AG09319 (cell line): ENCODE measurements at regions not wholly inside any gene's neighbourhood (a gene's known extent, or its start where the extent isn't known, plus 50 kb on each side); places are given as distances from the start of the nearest gene placed in this dataset.

Experiments
- DNase-seq: peaks from one replicate; pipeline ENCODE4 v3.0.0-alpha.2; 2010; ENCODE audit warnings: low read depth; ENCODE audit errors: extremely low read depth
- TF ChIP-seq, protein P1 (sequence below): IDR thresholded peaks from 2 replicates; pipeline ENCODE4 v1.5.1; 2011; ENCODE audit warnings: low read depth, mild to moderate bottlenecking, inconsistent platforms, low read length, moderate library complexity

DNA sequence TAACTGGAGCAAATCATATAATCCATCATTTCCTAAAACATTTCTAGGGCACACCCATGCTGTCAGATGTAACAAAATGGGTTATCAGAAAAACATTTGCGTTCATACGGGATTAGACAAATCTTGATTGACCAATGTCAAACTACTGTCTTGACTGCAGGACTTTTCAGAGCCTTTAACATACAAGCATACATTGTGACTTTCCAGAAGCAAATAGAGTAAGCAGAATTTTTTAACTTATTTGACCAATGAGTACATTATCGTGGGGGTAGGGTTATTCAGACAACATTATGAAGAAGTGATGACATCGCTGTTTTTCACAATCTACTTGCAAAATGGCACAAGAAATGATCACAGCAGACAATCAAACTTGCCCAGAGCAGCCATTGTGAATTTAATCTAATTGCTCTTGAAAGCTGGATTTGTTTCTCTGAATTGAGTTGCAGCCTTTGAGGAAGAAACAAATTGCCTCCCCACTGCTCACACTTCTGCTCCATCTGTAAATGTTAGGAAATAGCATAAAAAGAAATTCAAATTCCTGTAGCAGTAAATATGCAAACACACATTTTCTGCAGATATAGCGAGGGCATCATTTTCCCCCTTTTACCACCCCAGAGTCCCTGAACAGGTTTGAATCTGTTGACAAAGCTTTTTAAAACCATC lies 133.0 kb upstream of the DOK5 start:
- TF ChIP-seq, protein P1, sequence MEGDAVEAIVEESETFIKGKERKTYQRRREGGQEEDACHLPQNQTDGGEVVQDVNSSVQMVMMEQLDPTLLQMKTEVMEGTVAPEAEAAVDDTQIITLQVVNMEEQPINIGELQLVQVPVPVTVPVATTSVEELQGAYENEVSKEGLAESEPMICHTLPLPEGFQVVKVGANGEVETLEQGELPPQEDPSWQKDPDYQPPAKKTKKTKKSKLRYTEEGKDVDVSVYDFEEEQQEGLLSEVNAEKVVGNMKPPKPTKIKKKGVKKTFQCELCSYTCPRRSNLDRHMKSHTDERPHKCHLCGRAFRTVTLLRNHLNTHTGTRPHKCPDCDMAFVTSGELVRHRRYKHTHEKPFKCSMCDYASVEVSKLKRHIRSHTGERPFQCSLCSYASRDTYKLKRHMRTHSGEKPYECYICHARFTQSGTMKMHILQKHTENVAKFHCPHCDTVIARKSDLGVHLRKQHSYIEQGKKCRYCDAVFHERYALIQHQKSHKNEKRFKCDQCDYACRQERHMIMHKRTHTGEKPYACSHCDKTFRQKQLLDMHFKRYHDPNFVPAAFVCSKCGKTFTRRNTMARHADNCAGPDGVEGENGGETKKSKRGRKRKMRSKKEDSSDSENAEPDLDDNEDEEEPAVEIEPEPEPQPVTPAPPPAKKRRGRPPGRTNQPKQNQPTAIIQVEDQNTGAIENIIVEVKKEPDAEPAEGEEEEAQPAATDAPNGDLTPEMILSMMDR, result no peak
- DNase-seq, result no peak

DNA sequence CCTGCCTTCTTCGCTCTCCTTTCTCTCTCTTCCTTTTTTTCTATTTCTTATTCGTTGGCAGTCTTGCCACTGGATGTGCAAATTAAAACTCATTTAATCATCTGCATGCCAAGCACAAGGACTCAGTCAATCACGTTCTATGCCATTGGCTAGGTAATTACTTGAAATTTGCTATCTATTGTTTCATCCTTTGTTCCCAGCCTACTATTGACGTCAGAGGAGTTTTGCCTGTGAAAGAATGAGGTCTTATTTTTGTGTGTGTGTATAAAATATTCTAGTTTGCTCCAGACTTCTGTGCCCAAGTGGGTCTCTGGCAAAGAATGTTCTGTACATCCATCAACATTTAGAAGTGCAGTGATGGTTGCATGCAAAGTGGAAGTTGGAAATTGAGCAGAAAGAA lies 132.3 kb upstream of the DOK5 start:
- no peak for DNase-seq

DNA sequence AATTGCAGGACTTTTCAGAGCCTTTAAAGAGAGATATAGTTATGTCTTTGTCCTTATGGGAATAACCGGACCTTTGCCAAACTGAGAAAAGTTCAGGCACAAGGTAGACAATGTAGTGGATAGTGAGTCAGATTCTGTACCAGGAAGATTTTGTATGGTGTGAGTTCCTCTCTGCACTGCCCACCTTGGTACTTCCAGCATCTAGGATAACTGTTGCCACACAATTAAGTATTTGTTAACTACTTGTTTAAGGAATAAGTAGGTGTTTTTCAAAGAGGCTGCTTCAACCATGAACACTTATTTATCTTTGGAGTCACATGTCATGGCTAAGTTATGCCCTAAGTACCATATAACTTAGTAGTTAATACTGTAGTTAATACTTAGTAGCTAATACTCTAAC lies 131.8 kb upstream of the DOK5 start:
- DNase-seq, result no peak
- TF ChIP-seq, protein P1, result no peak

More for the DNA sequence above, 132.3 kb upstream of the DOK5 start:
- TF ChIP-seq, protein P1, result no peak

DNA sequence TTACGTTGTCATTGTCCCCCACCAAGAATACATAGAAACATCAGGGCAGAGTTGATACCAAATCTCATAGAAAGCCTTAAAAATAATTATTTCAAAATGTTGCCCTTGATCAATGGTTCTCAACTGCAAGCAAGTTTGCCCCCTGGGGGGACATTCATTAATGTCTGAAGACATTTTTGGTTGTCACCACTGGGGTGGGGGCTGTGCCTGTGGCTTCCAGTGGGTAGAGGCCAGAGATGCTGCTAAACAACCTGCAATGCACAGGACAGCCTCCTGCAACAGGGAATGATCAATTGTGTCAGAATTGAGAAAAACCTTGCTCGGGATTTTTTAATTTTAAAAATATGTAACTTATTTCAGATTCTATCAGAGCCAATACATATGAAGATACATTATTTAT lies 130.6 kb upstream of the DOK5 start:
- no peak for DNase-seq

DNA sequence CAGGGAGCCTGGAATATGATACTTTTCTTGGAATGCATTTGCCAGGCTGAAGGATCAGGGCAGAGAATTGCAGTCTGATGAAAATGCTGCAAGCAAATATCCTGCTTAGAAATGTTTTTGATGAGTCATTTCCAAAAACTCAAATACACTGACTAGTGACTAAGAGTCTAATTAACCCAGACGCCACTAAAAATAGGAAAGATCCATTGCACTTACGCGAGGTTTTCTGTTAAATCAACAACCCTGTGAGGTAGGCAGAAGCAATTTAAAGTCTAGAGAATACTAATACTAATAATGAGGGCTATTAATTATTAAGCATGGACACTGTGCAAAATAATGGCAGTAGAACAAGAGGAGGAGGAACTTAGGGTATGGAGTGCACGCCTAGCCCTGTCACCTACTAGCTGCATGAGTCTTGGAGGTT lies 130.1 kb upstream of the DOK5 start:
- TF ChIP-seq, protein P1, result no peak
- DNase-seq, result peak; percentile 73

More for the DNA sequence above, 130.6 kb upstream of the DOK5 start:
- TF ChIP-seq, protein P1, result no peak

DNA sequence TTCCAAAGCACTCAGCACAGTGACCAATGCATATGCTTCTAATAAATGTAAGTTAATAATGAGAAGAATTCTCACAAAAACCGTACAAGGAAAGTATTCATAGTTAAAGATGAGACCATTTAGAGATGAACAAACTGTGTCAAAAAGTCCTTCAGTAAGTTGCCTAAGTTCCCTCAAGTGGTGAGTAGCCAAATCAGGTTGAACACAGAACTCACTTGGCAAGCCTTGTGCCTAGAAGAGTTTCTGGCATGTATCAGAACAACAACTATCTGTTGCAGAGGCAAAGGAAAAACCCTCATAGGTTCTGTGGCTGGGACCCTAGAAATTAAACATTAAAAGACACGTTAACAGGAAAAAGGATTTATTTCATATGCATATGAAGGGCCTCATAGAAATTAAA lies 129.6 kb upstream of the DOK5 start:
- no peak for DNase-seq
- TF ChIP-seq, protein P1, result no peak

DNA sequence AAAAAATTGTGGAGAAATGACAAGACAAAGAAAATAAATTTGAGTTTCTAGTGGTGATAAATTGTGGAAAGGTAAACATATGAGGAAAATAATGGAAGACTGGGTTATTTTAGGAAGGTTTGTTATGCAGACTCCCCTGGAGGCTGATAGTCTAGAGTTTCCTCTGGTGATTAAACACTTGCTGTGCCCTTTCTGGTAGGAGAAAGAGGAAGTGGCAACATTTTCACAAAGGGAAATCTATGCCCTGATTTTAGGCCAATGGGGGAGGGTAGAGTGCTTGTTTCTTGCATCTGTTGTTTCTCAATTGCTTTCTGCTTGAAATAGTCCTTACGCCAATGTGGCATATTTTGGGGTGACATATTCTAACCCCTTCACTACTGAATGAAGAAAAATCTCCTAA lies 129.1 kb upstream of the DOK5 start:
- no peak for DNase-seq
- TF ChIP-seq, protein P1, result no peak
